Retinal pigment epithelial cell (primary cell): ENCODE measurements at regions not wholly inside any gene's neighbourhood (a gene's known extent, or its start where the extent isn't known, plus 50 kb on each side); places are given as distances from the start of the nearest gene placed in this dataset.

Source experiments
- DNase-seq: peaks from one replicate; pipeline ENCODE4 v3.0.0-alpha.2; 2010; ENCODE audit warnings: low read depth
- H3K4me3 ChIP-seq: 2 replicates; pipeline ENCODE4 v1.5.1; 2011; ENCODE audit warnings: mild to moderate bottlenecking, low read length, control low read depth, moderate library complexity
- CTCF ChIP-seq: conservative IDR thresholded peaks from 2 replicates; pipeline ENCODE4 v1.5.1; 2011; ENCODE audit warnings: low read depth, low read length, control low read depth, inconsistent platforms

GRCh38 chr6:144897441-144897921, 612.3 kb downstream of the UTRN start:
- no peak for TF ChIP-seq CTCF
- no peak for DNase-seq
- H3K4me3 ChIP-seq, result no peak overlapping the region

- no peak overlapping the region for H3K4me3 ChIP-seq
- DNase-seq, result no peak
- TF ChIP-seq CTCF, result no peak
Observed at GRCh38 chr6:144898052-144898689, 613.0 kb downstream of the UTRN start.

GRCh38 chr6:144898741-144899140, 613.6 kb downstream of the UTRN start:
- DNase-seq, result no peak
- TF ChIP-seq CTCF, result no peak
- H3K4me3 ChIP-seq, result no peak overlapping the region

GRCh38 chr6:144899161-144899560, 614.0 kb downstream of the UTRN start:
- no peak for DNase-seq
- H3K4me3 ChIP-seq, result no peak overlapping the region
- TF ChIP-seq CTCF, result no peak

- no peak for DNase-seq
- TF ChIP-seq CTCF, result no peak
- no peak overlapping the region for H3K4me3 ChIP-seq
Observed at GRCh38 chr6:144901412-144901811, 616.3 kb downstream of the UTRN start.

- H3K4me3 ChIP-seq, result no peak overlapping the region
- no peak for TF ChIP-seq CTCF
- DNase-seq, result no peak
Observed at GRCh38 chr6:144908004-144908403, 622.9 kb downstream of the UTRN start.

- no peak overlapping the region for H3K4me3 ChIP-seq
- TF ChIP-seq CTCF, result no peak
- DNase-seq, result no peak
Observed at GRCh38 chr6:144909753-144910285, 624.7 kb downstream of the UTRN start.
